HUES64 (cell line): ENCODE measurements at regions not wholly inside any gene's neighbourhood (a gene's known extent, or its start where the extent isn't known, plus 50 kb on each side); places are given as distances from the start of the nearest gene placed in this dataset.

Source experiments
- H3K27ac ChIP-seq: 2 replicates; pipeline ENCODE4 v1.7.0; 2013; ENCODE audit warnings: low read depth, low read length, inconsistent platforms
- H3K27me3 ChIP-seq: 2 replicates; pipeline ENCODE4 v1.6.1; 2013; ENCODE audit warnings: mild to moderate bottlenecking, low read length; ENCODE audit not compliant: insufficient read depth
- H3K36me3 ChIP-seq: 2 replicates; pipeline ENCODE4 v1.6.1; 2013; ENCODE audit warnings: mild to moderate bottlenecking, low read length; ENCODE audit not compliant: insufficient read depth
- H3K4me1 ChIP-seq: 2 replicates; pipeline ENCODE4 v1.6.1; 2013; ENCODE audit warnings: mild to moderate bottlenecking, low read length, moderate library complexity; ENCODE audit not compliant: insufficient read depth
- H3K4me3 ChIP-seq: 2 replicates; pipeline ENCODE4 v1.5.1; 2013; ENCODE audit warnings: mild to moderate bottlenecking, low read length, moderate library complexity
- H3K9ac ChIP-seq: 2 replicates; pipeline ENCODE4 v1.6.1; 2013; ENCODE audit warnings: mild to moderate bottlenecking, low read depth, low read length
- H3K9me3 ChIP-seq: 2 replicates; pipeline ENCODE4 v1.6.1; 2013; ENCODE audit warnings: low read depth, low read length; ENCODE audit not compliant: insufficient read depth
- WGBS: fragments of 150-250, 120-280 bp; methylation state at CpG from one replicate; pipeline ENCODE4 v1.1.7; 2013; ENCODE audit warnings: missing lambda C conversion rate; 5-methylcytosine and 5-hydroxymethylcytosine counted together

DNA sequence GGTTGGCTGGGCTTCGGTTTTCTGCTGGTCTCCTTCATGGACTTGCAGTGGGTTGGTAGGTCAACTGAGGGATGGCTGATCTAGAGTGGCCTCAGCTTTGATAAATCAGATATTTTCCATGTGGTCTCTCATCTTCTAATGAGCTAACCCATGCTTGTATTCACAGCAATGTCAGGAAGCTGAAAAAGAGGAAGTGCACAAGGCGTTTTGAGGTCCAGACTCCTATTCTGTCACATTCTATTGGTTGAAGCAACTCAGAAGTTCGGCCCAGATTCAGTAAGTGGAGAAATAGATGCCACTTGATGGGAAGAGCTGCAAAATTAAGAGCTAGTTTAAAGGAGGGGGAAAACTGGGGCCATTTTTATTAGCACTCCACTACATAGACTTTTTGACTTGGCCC, 361.2 kb downstream of the DIPK2A start:
- H3K9ac ChIP-seq, result no peak overlapping the region
- no peaks in the 10 kb centered on the region for H3K36me3 ChIP-seq
- H3K27ac ChIP-seq, result no peak overlapping the region
- WGBS, result 95% methylated on average over 3 of the region's 3 CpGs
- H3K4me3 ChIP-seq, result no peak overlapping the region
- H3K4me1 ChIP-seq, result no peaks in the 10 kb centered on the region
- no peaks in the 10 kb centered on the region for H3K9me3 ChIP-seq
- no peaks in the 10 kb centered on the region for H3K27me3 ChIP-seq

DNA sequence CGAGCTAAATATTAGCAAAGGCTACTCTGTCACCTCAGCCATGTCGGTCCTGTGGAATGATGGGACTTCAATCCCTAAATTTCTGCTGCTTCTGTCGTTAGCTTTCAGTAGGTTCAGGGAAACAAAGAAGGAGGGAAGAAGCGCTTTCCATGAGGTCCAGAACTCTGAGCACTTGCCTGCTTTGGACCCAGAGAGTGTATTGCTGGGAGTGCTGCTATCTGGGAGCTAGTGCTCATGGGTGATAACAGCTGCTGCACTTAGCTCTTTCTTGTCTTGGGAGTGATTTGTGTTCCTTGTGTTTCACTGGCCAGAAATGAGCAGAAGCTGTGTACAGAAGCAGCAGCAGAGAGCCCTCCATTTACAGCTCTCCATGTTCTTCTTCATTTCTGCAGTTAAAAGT, 369.8 kb downstream of the DIPK2A start:
- Histone ChIP-seq H3K27me3 (no peaks in the 10 kb centered on the region), H3K4me3 (no peak overlapping the region), H3K4me1 (peaks cover 8% of the 10 kb centered on the region; the same call in 1 of the 2 replicates), H3K9me3 (no peaks in the 10 kb centered on the region), H3K27ac (no peak overlapping the region), H3K9ac (no peak overlapping the region), H3K36me3 (no peaks in the 10 kb centered on the region)
- WGBS, result 91% methylated on average over 4 of the region's 4 CpGs

DNA sequence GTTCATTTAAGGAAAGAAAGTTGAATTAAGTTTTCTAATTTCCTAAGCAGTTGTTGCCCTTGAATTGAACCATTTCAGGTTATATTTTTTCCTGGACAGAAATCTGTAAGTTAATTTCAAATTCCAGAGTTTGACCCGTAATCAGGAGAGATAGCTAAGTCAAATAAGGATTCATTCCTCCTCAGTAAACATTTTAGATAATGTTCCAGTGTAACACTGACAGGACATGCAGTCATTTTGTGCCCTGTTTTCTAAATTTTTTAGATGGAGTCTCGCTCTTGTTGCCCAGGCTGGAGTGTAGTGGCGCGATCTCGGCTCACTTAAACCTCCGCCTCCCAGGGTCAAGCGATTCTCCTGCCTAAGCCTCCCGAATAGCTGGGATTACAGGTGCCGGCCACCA, 371.7 kb downstream of the DIPK2A start:
- WGBS, result 94% methylated on average over 9 of the region's 9 CpGs
- Histone ChIP-seq H3K9ac (no peak overlapping the region), H3K27ac (no peak overlapping the region), H3K36me3 (no peaks in the 10 kb centered on the region), H3K4me3 (no peak overlapping the region), H3K9me3 (no peaks in the 10 kb centered on the region), H3K27me3 (no peaks in the 10 kb centered on the region), H3K4me1 (peaks cover 8% of the 10 kb centered on the region; the same call in 1 of the 2 replicates)

DNA sequence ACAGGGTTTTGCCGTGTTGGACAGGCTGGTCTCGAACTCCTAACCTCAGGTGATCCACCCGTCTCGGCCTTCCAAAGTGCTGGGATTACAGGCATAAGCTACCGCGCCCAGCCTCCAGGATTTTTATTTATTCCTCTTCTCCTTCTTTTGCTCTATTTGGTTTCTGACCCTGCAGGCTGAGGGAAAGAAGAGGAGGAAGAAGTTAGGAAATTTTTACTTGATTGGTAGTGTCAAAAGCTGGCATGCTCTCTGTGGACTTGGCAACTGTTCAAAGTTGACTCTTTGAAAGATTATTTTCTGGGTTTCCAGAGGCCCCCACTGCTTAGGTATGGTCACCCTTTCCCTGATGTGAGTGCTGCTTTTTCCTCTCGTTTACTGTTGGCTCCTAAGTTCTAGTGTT, 372.2 kb downstream of the DIPK2A start:
- Histone ChIP-seq H3K9me3 (no peaks in the 10 kb centered on the region), H3K4me1 (peaks cover 8% of the 10 kb centered on the region; the same call in 1 of the 2 replicates), H3K27me3 (no peaks in the 10 kb centered on the region), H3K36me3 (no peaks in the 10 kb centered on the region), H3K27ac (no peak overlapping the region), H3K4me3 (no peak overlapping the region), H3K9ac (no peak overlapping the region)
- WGBS, result 98% methylated on average over 7 of the region's 7 CpGs

DNA sequence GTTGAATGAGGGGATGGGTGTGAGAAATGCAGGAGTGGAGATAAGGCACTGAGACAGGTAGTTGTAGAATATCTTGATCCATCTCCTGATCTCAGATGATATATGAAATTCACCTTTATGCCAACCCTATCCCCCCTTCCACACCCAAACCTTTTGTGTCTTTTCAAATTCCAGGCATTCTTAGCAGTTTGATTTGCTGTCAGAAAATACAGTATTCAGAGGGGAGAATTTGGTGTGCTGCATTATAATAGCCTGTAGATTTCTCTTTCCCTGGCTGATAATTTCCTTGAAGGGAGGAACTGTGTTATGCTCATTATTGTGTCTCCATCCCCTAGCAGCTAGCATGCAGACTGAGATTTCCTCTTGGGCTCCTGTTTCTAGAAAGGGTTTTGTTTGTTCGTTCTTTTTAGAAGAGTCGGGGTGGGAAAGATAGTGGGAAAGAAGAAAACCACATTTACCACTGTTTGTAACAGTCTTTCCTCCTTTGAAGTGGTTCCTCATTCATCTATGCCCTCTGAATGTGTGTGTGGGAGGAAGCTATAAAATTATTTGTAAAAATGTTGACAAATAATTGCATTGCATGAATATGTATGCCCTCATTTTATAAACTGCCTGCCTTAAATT, 373.4 kb downstream of the DIPK2A start:
- Histone ChIP-seq H3K9me3 (no peaks in the 10 kb centered on the region), H3K4me3 (no peak overlapping the region), H3K9ac (no peak overlapping the region), H3K27me3 (no peaks in the 10 kb centered on the region), H3K27ac (no peak overlapping the region), H3K36me3 (no peaks in the 10 kb centered on the region), H3K4me1 (peaks cover 8% of the 10 kb centered on the region; the same call in 1 of the 2 replicates)
- no CpG with 5 or more reads among the region's 2 CpGs for WGBS

DNA sequence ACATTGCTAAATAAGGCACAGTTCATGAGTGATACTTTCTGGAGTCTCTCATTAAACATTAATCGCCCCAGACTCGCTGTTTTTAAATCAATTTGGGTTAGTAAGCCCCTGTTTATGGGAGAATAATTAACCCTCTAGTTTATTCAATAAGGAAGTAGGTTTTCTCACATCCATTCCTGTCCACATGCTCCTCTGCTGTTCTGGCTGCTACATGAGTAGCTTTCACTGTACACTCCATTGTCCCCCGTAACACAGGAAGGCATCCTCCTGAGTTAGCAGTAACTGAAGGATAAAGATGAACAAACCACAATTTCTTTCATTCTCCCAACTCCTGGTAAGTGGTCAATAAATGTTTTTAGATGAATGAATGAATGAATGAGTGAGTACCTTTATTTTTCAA, 378.5 kb downstream of the DIPK2A start:
- 97% methylated on average over 2 of the region's 3 CpGs for WGBS
- Histone ChIP-seq H3K4me1 (peaks cover 3% of the 10 kb centered on the region; the same call in 1 of the 2 replicates), H3K4me3 (no peak overlapping the region), H3K27me3 (no peaks in the 10 kb centered on the region), H3K9me3 (no peaks in the 10 kb centered on the region), H3K9ac (no peak overlapping the region), H3K36me3 (no peaks in the 10 kb centered on the region), H3K27ac (no peak overlapping the region)

DNA sequence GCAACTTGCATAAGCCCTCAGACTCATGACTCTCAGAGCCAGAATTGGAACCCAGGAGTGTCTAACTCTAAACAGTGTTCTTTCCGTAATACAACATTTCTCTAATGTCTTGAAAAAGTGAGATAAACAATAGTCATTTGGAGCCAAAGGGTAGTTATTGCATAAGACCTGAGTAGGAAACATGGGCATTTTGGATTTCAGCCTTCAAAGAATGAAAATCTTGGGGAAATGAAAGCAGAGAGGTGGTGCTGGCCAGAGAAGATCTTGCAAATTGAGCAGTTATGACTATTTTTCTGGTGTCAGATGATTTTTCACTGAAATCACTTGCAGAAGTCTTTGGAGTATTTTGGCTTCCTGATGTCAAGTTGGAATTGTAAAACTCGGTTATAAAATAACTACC, 379.4 kb downstream of the DIPK2A start:
- Histone ChIP-seq H3K9me3 (no peaks in the 10 kb centered on the region), H3K36me3 (no peaks in the 10 kb centered on the region), H3K27me3 (no peaks in the 10 kb centered on the region), H3K4me1 (no peaks in the 10 kb centered on the region), H3K27ac (no peak overlapping the region), H3K4me3 (no peak overlapping the region), H3K9ac (no peak overlapping the region)
- WGBS, result 94% methylated on average over 2 of the region's 2 CpGs

DNA sequence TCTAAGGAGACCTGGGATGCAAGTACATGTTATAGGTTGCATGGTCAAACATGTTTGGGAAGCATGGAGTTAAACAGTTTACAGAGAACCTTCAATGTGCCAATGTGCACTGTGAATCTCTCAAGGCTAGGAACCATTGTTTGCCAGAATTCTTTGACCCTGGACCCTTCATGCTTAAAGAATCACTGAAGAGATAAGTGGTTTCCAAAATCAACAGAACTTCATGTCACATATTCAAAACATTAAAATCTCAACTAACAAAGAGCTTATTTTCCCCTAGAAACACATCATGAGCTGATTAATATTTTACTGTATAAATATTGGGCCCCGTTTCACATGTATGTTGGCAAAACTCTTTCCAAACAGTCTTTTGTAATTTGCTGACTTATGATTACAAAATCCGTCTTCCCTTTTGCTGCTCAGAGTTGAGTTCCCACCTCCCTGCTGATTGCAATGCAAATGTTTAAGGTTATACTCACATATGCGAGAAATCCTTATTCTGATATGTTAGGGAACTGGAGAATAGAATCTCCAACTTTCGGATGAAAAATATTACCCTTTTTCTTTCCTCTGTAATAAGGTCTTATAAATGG, 380.2 kb downstream of the DIPK2A start:
- Histone ChIP-seq H3K36me3 (no peaks in the 10 kb centered on the region), H3K4me3 (no peak overlapping the region), H3K27ac (no peak overlapping the region), H3K4me1 (no peaks in the 10 kb centered on the region), H3K9me3 (no peaks in the 10 kb centered on the region), H3K9ac (no peak overlapping the region), H3K27me3 (no peaks in the 10 kb centered on the region)
- 86% methylated on average over 3 of the region's 4 CpGs for WGBS

DNA sequence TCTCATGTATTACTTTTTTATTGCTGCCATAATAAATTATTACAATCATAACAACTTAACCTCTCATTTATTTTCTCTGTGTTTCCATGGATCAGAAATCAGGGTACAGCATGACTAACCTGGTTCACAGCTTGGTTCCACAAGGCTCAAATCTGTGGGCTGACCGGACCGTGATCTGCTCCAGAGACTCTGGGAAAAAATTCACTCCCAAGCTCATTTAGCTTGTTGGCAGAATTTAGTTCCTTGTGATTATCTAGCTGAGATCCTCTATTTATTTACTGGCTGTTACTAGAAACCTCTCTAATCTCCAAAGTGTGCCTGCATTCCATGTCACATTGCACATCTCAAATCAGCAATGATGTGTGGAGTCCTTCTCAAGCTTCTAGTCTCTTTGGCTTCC, 386.6 kb downstream of the DIPK2A start:
- Histone ChIP-seq H3K9me3 (no peaks in the 10 kb centered on the region), H3K36me3 (no peaks in the 10 kb centered on the region), H3K4me3 (no peak overlapping the region), H3K27me3 (no peaks in the 10 kb centered on the region), H3K4me1 (no peaks in the 10 kb centered on the region), H3K9ac (no peak overlapping the region), H3K27ac (no peak overlapping the region)
- 50% methylated on average over 2 of the region's 2 CpGs for WGBS

DNA sequence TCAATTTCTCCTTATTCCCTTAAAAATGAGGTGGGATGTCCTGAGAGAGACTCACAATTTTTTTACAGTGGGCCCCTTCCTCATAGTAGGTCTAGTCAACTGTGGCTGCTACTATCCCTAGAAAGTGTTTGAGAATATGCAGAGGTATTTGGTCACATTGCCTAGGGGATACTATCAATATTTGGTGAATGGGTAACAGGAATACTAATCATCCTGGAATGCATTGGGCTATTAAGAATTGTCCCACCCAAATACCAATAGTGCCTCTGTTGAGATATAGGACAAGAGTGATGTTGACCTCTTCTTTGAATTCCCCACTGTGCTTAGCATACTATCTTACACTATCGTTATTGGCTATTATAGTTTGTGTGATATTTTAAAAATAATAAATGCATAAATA, 389.4 kb downstream of the DIPK2A start:
- no peaks in the 10 kb centered on the region for H3K4me1 ChIP-seq
- H3K9me3 ChIP-seq, result no peaks in the 10 kb centered on the region
- no peaks in the 10 kb centered on the region for H3K36me3 ChIP-seq
- WGBS, result no CpG with 5 or more reads among the region's 1 CpG
- H3K4me3 ChIP-seq, result no peak overlapping the region
- H3K27me3 ChIP-seq, result no peaks in the 10 kb centered on the region
- no peak overlapping the region for H3K9ac ChIP-seq
- H3K27ac ChIP-seq, result no peak overlapping the region

DNA sequence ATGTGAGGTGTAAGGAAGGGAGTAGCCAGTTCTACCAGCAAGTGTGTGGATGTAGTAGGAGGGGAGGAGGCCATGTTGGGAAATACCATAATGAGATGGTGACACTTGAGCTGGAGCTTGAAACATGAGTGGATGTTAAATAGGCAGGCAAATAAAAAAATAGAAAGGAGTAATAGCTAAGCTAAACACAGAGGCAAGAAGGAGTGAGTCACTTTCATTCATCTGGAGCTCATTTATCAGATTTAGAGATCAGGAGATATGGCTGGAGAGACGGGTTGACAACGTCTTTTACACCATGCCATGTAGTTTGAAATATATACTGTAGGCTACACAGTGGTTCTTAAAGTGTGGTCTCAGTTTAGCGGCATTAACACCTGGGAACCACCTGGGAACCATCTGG, 390.5 kb downstream of the DIPK2A start:
- Histone ChIP-seq H3K4me3 (no peak overlapping the region), H3K27ac (no peak overlapping the region), H3K36me3 (no peaks in the 10 kb centered on the region), H3K9ac (no peak overlapping the region), H3K4me1 (no peaks in the 10 kb centered on the region), H3K27me3 (no peaks in the 10 kb centered on the region), H3K9me3 (peaks cover under 1% of the 10 kb centered on the region; the same call in 1 of the 2 replicates)
- 93% methylated on average over 3 of the region's 3 CpGs for WGBS

DNA sequence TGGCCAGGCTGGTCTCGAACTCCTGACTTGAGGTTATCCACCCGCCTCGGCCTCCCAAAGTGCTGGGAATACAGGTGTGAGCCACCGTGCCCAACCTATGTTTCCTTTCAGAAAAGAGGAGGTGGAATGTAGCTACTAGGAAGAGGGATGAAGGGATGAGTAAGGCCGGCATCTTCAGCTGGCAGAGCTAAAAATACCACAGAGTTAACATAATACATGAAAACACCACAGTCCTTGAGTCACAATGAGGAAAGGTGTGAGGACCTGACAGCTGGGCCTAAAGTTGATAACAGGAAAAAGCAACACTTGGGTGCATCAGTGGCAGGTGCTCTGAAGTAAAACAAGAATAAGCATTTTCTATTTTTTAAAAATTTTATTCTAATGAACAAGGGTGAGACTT, 392.2 kb downstream of the DIPK2A start:
- no peak overlapping the region for H3K4me3 ChIP-seq
- H3K9ac ChIP-seq, result no peak overlapping the region
- H3K4me1 ChIP-seq, result no peaks in the 10 kb centered on the region
- peaks cover 12% of the 10 kb centered on the region; the same call in 1 of the 2 replicates for H3K9me3 ChIP-seq
- no peak overlapping the region for H3K27ac ChIP-seq
- WGBS, result 96% methylated on average over 4 of the region's 5 CpGs
- no peaks in the 10 kb centered on the region for H3K36me3 ChIP-seq
- H3K27me3 ChIP-seq, result no peaks in the 10 kb centered on the region
